K562 (cell line): ENCODE measurements at regions not wholly inside any gene's neighbourhood (a gene's known extent, or its start where the extent isn't known, plus 50 kb on each side); places are given as distances from the start of the nearest gene placed in this dataset.

Source experiments
- ATAC-seq: fragments of 200-7000 bp; cut with Tn5 transposase; 3 replicates; pipeline ENCODE4 v1.9.1; 2020; ENCODE audit warnings: moderate library complexity
- BruUV-seq: library from RNA; stranded (reverse); fragments of 400-500 nt; replicated peaks from 2 replicates; lab custom pipeline; 2021; lab: Mats Ljungman, UMichigan
- CTCF ChIA-PET: fragments of 300-600 bp; formaldehyde crosslinking; extraction: SDS; loops from one replicate; lab custom pipeline; 2021; ENCODE audit warnings: low intra/inter-chr PET ratio; lab: Yijun Ruan, JAX
- POLR2A ChIA-PET: fragments of 300-600, 350-650 bp; sonication (Branson Sonifier 250); formaldehyde crosslinking; extraction: SDS; loops from one replicate; lab custom pipeline; 2021; ENCODE audit warnings: antibody characterized with exemption, inconsistent platforms; lab: Yijun Ruan, JAX
- DNase-seq, 4 experiments: peaks; one replicate each; pipeline versions ENCODE4 v3.0.0 to v3.0.0-alpha.2; 2011 to 2018; ENCODE audit warnings: low spot score in 3 of 4, mixed read lengths in 3 of 4; ENCODE audit errors: extremely low read depth in 1 of 4
- FAIRE-seq: peaks from 2 replicates; lab custom pipeline; 2011; peaks lifted over from hg19 to GRCh38; lab: Jason Lieb, UNC
- H2AFZ ChIP-seq: 2 replicates; pipeline ENCODE4 v1.6.0; 2011; ENCODE audit warnings: low read depth, low read length, control low read depth, inconsistent platforms
- H3K27ac ChIP-seq: fragments of 200-600 bp; 3 replicates; pipeline ENCODE4 v1.8.0; 2011; ENCODE audit warnings: low read depth, mild to moderate bottlenecking, control low read depth, inconsistent platforms, low read length, moderate library complexity, mixed read lengths; ENCODE audit errors: extremely low read depth
- H3K27me3 ChIP-seq, 2 experiments: fragments of 300-600 bp in 1 of 2; 2 replicates in 1 of 2; 3 replicates in 1 of 2; pipeline versions ENCODE4 v1.6.0 to v1.8.0; 2011; ENCODE audit warnings: inconsistent platforms in 2 of 2, low read length in 2 of 2, mild to moderate bottlenecking in 1 of 2, mixed read lengths in 1 of 2, moderate library complexity in 1 of 2; ENCODE audit not compliant: control insufficient read depth in 2 of 2, insufficient read depth in 2 of 2
- H3K36me3 ChIP-seq: fragments of 300-600 bp; 3 replicates; pipeline ENCODE4 v1.8.0; 2011; ENCODE audit warnings: mild to moderate bottlenecking, low read length, inconsistent platforms; ENCODE audit not compliant: control insufficient read depth, insufficient read depth
- H3K4me1 ChIP-seq, 2 experiments: fragments of 200-600 bp in 1 of 2; replicated peaks in 1 of 2; 2 replicates in 1 of 2; 3 replicates in 1 of 2; pipeline versions ENCODE4 v1.5.1 to v1.8.0; 2011; ENCODE audit warnings: inconsistent platforms in 2 of 2, low read length in 2 of 2, mild to moderate bottlenecking in 1 of 2, mixed read lengths in 1 of 2, moderate library complexity in 1 of 2; ENCODE audit not compliant: control insufficient read depth in 2 of 2, insufficient read depth in 2 of 2
- H3K4me2 ChIP-seq: 2 replicates; pipeline ENCODE4 v1.6.1; 2011; ENCODE audit warnings: low read length, control low read depth, inconsistent platforms, mixed read lengths; ENCODE audit not compliant: insufficient read depth
- H3K4me3 ChIP-seq: fragments of 200-600 bp; sonication (generic), shearing (Covaris generic); 2 replicates; pipeline ENCODE4 v1.5.1; 2016; ENCODE audit warnings: control low read depth, inconsistent platforms
- H3K79me2 ChIP-seq: fragments of 200-600 bp; 3 replicates; pipeline ENCODE4 v1.8.0; 2011; ENCODE audit warnings: low read length, inconsistent platforms; ENCODE audit not compliant: control insufficient read depth, insufficient read depth
- H3K9ac ChIP-seq, 2 experiments: 2 replicates each; pipeline versions ENCODE4 v1.6.0 to v1.6.1; 2011; ENCODE audit warnings: low read depth in 2 of 2, low read length in 2 of 2, control low read depth in 1 of 2, inconsistent platforms in 1 of 2, mild to moderate bottlenecking in 1 of 2, mixed read lengths in 1 of 2; ENCODE audit not compliant: insufficient read depth in 1 of 2
- H3K9me1 ChIP-seq: one replicate; pipeline ENCODE4 v1.6.0; 2011; ENCODE audit warnings: inconsistent platforms, mild to moderate bottlenecking, low read length, moderate library complexity; ENCODE audit not compliant: control insufficient read depth, insufficient read depth
- H3K9me3 ChIP-seq: replicated peaks from 2 replicates; pipeline ENCODE4 v1.5.1; 2011; ENCODE audit warnings: low read depth, low read length, inconsistent platforms; ENCODE audit not compliant: control insufficient read depth, insufficient read depth
- H4K20me1 ChIP-seq: replicated peaks from 2 replicates; pipeline ENCODE4 v1.6.1; 2011; ENCODE audit warnings: low read length, inconsistent platforms, mixed read lengths; ENCODE audit not compliant: control insufficient read depth, insufficient read depth
- ATF7 ChIP-seq: fragments of 450-650 bp; IDR thresholded peaks from 2 replicates; pipeline ENCODE4 v1.7.1; 2014; ENCODE audit warnings: mild to moderate bottlenecking, moderate library complexity
- BRD9 ChIP-seq: fragments of 450-650 bp; IDR thresholded peaks from 2 replicates; pipeline ENCODE4 v1.6.1; 2018; ENCODE audit warnings: low read depth; ENCODE audit not compliant: partially characterized antibody
- CREB1 ChIP-seq, 2 experiments: sonication (generic) in 1 of 2; formaldehyde crosslinking in 1 of 2; IDR thresholded peaks; 2 replicates each; pipeline versions ENCODE4 v1.6.1 to v1.8.0; 2012 to 2022; ENCODE audit warnings: inconsistent platforms in 1 of 2, mild to moderate bottlenecking in 1 of 2, missing genetic modification reagents in 1 of 2, moderate library complexity in 1 of 2
- DIDO1 ChIP-seq: fragments of 450-650 bp; IDR thresholded peaks from 2 replicates; pipeline ENCODE4 v1.6.1; 2016; ENCODE audit warnings: low read depth, missing biosample characterization, missing genetic modification characterization
- EZH2 ChIP-seq: IDR thresholded peaks from 2 replicates; pipeline ENCODE4 v1.6.1; 2012; ENCODE audit warnings: low read depth, mild to moderate bottlenecking, inconsistent platforms, low read length, borderline replicate concordance
- NONO ChIP-seq, 2 experiments: fragments of 200-400 bp in 1 of 2; fragments of 450-650 bp in 1 of 2; formaldehyde crosslinking in 1 of 2; IDR thresholded peaks; 2 replicates each; pipeline ENCODE4 v1.6.1; 2017; ENCODE audit warnings: low read depth in 2 of 2, mild to moderate bottlenecking in 2 of 2, moderate library complexity in 2 of 2, low read length in 1 of 2
- PHF8 ChIP-seq: fragments of 200-600 bp; sonication (generic); IDR thresholded peaks from 2 replicates; pipeline ENCODE4 v1.6.1; 2012; ENCODE audit warnings: mixed run types, mild to moderate bottlenecking, inconsistent platforms, low read length, moderate library complexity, borderline replicate concordance
- SRF ChIP-seq, 2 experiments: fragments of 250-450, 450-650 bp in 1 of 2; sonication (Bioruptor Pico) in 1 of 2; sonication (generic) in 1 of 2; formaldehyde crosslinking; IDR thresholded peaks; 2 replicates each; pipeline versions ENCODE4 v1.5.0 to v1.5.1; 2020 to 2022; ENCODE audit warnings: mild to moderate bottlenecking in 1 of 2, missing genetic modification reagents in 1 of 2
- ZNF282 ChIP-seq: sonication (generic); formaldehyde crosslinking; IDR thresholded peaks from 2 replicates; pipeline ENCODE4 v1.8.1; 2023; ENCODE audit warnings: missing genetic modification reagents
- WGBS: fragments of 100-300 bp; shearing (Covaris generic); methylation state at CpG from one replicate; pipeline ENCODE4 v1.1.6; 2016; ENCODE audit warnings: low coverage, mixed read lengths; ENCODE audit not compliant: insufficient coverage; ENCODE audit errors: missing lambda C conversion rate; 5-methylcytosine and 5-hydroxymethylcytosine counted together
- in situ Hi-C: fragments of 300-500 bp; cut with MboI; formaldehyde crosslinking; loops from 4 replicates; pipeline ENCODE4 v1.15.0; 2018; ENCODE audit warnings: inconsistent platforms, mixed read lengths
- intact Hi-C: fragments of 100-400 bp; cut with micrococcal nuclease; formaldehyde crosslinking; loops from 2 replicates; pipeline ENCODE4 v1.14.2; 2022

- TF ChIP-seq ATF7 (no peak), SRF (CRISPR knock-in tag; IDR thresholded peaks at IDR 0.05) (no peak), PHF8 (no peak), NONO (IDR thresholded peaks at IDR 0.05; ENCODE audit: low read depth in 2 of 2, low read length in 1 of 2) (no peak), ZNF282 (CRISPR knock-in tag) (no peak)
Measured at GRCh38 chr6:48671505-48671904, 560.5 kb upstream of the PTCHD4 start (continued).

- Histone ChIP-seq H3K27me3 (no peaks in the 10 kb centered on the region), H3K79me2 (no peaks in the 10 kb centered on the region), H3K36me3 (no peaks in the 10 kb centered on the region), H3K4me2 (no peak overlapping the region), H3K4me3 (no peak overlapping the region), H3K9me3 (0 out of 2 replicates have a peak, but pooled peaks cover 2% of the 10 kb centered on the region), H3K4me1 (no peaks in the 10 kb centered on the region), H3K9ac (no peak overlapping the region), H4K20me1 (no peaks in the 10 kb centered on the region), H3K9me1 (no peaks in the 10 kb centered on the region), H2AFZ (no peak overlapping the region), H3K27ac (no peak overlapping the region)
- DNase-seq (no peak), ATAC-seq (no peak), FAIRE-seq (no peak)
- ChIA-PET POLR2A (no interaction called here), CTCF (no interaction called here)
- in situ Hi-C loops (no loop called here), intact Hi-C loops (no loop called here)
- 3% methylated on average over 2 of the region's 2 CpGs for WGBS
- BruUV-seq = no TSS peak
- no peak for TF ChIP-seq CREB1 (IDR thresholded peaks at IDR 0.05)
- no peak for TF ChIP-seq CREB1 (CRISPR knock-in tag; IDR thresholded peaks at IDR 0.05)
- no peak for TF ChIP-seq BRD9
- TF ChIP-seq DIDO1 (tag) = no peak
- no peak for TF ChIP-seq EZH2
Measured at GRCh38 chr6:48670546-48670945, 559.5 kb upstream of the PTCHD4 start.
